Colonic mucosa (tissue), 4 donors: ENCODE measurements at regions not wholly inside any gene's neighbourhood (a gene's known extent, or its start where the extent isn't known, plus 50 kb on each side); places are given as distances from the start of the nearest gene placed in this dataset.
"Not testable (repeated sequence)": the region's sequence is repeated elsewhere in the genome, so short reads cannot be mapped to it uniquely, and the experiment has no call there.

Source experiments
- DNase-seq: peaks from one replicate; pipeline ENCODE4 v3.0.0-alpha.2; 2020
- H3K27ac ChIP-seq: fragments of 200-600 bp; one replicate; pipeline ENCODE4 v1.8.0; 2021
- H3K27me3 ChIP-seq: fragments of 200-600 bp; one replicate; pipeline ENCODE4 v1.8.0; 2021
- H3K36me3 ChIP-seq: fragments of 200-600 bp; one replicate; pipeline ENCODE4 v1.8.0; 2021
- H3K4me1 ChIP-seq: fragments of 200-600 bp; one replicate; pipeline ENCODE4 v1.8.0; 2021; ENCODE audit warnings: mild to moderate bottlenecking
- H3K4me3 ChIP-seq: fragments of 200-600 bp; one replicate; pipeline ENCODE4 v1.8.0; 2021
- H3K9ac ChIP-seq, 2 donors: one replicate each; pipeline ENCODE4 v1.7.0; 2013; ENCODE audit warnings: control low read depth in 2 of 2, low read depth in 2 of 2, low read length in 2 of 2
- H3K9me3 ChIP-seq: fragments of 200-600 bp; one replicate; pipeline ENCODE4 v1.8.0; 2021
- CTCF ChIP-seq: fragments of 200-600 bp; IDR thresholded peaks from one replicate; pipeline ENCODE4 v1.8.0; 2022; ENCODE audit warnings: antibody characterized with exemption, mild to moderate bottlenecking
- intact Hi-C: fragments of 100-400 bp; cut with DNase I; formaldehyde crosslinking; loops from one replicate; pipeline ENCODE4 v1.14.1; 2022
- donor health status: healthy.
- donor health status: DM: no; HTN: no; CAD: no.
- donor health status: DM: no; HTN: no; CAD: no.

GRCh38 chr10:81730891-81731290, 144.1 kb upstream of the NRG3 start:
- Histone ChIP-seq H3K27ac (no peak overlapping the region), H3K27me3 (no peaks in the 10 kb centered on the region), H3K4me1 (no peaks in the 10 kb centered on the region), H3K36me3 (no peaks in the 10 kb centered on the region), H3K9ac (no peak overlapping the region), H3K4me3 (no peak overlapping the region), H3K9me3 (no peaks in the 10 kb centered on the region)
- no peak for TF ChIP-seq CTCF
- DNase-seq = no peak
- intact Hi-C loops = no loop called here

GRCh38 chr10:81733542-81733941, 141.5 kb upstream of the NRG3 start:
- no peaks in the 10 kb centered on the region for H3K27me3 ChIP-seq
- no peak overlapping the region for H3K27ac ChIP-seq
- H3K36me3 ChIP-seq = no peaks in the 10 kb centered on the region
- intact Hi-C loops = no loop called here
- no peak overlapping the region for H3K4me3 ChIP-seq
- no peak for DNase-seq
- H3K9me3 ChIP-seq = no peaks in the 10 kb centered on the region
- H3K4me1 ChIP-seq = no peaks in the 10 kb centered on the region
- no peak for TF ChIP-seq CTCF
- no peak overlapping the region for H3K9ac ChIP-seq

GRCh38 chr10:81735167-81735566, 139.8 kb upstream of the NRG3 start:
- DNase-seq, H3K9me3 ChIP-seq, H3K27ac ChIP-seq, H3K36me3 ChIP-seq, intact Hi-C loops, H3K27me3 ChIP-seq, H3K9ac ChIP-seq, H3K4me1 ChIP-seq, H3K4me3 ChIP-seq: not testable (repeated sequence)

- H3K4me1 ChIP-seq = no peaks in the 10 kb centered on the region
- H3K36me3 ChIP-seq = no peaks in the 10 kb centered on the region
- H3K9me3 ChIP-seq = peaks cover 5% of the 10 kb centered on the region
- intact Hi-C loops = no loop called here
- H3K27me3 ChIP-seq = no peaks in the 10 kb centered on the region
- no peak overlapping the region for H3K4me3 ChIP-seq
- no peak for DNase-seq
- no peak overlapping the region for H3K27ac ChIP-seq
- H3K9ac ChIP-seq = no peak overlapping the region
- TF ChIP-seq CTCF = no peak
These were observed 115.9 kb upstream of the NRG3 start for GRCh38 chr10:81759111-81759510.

GRCh38 chr10:81784111-81784597, 90.8 kb upstream of the NRG3 start:
- no peak for DNase-seq
- no peaks in the 10 kb centered on the region for H3K4me1 ChIP-seq
- H3K9ac ChIP-seq = no peak overlapping the region
- no peak for TF ChIP-seq CTCF
- no peak overlapping the region for H3K4me3 ChIP-seq
- intact Hi-C loops = no loop called here
- H3K36me3 ChIP-seq = no peaks in the 10 kb centered on the region
- H3K27ac ChIP-seq = no peak overlapping the region
- no peaks in the 10 kb centered on the region for H3K27me3 ChIP-seq
- no peaks in the 10 kb centered on the region for H3K9me3 ChIP-seq

GRCh38 chr10:81792729-81793128, 82.3 kb upstream of the NRG3 start:
- Histone ChIP-seq H3K36me3 (no peaks in the 10 kb centered on the region), H3K27ac (no peak overlapping the region), H3K9me3 (no peaks in the 10 kb centered on the region), H3K9ac (no peak overlapping the region), H3K4me1 (no peaks in the 10 kb centered on the region), H3K27me3 (no peaks in the 10 kb centered on the region), H3K4me3 (no peak overlapping the region)
- intact Hi-C loops = no loop called here
- TF ChIP-seq CTCF = no peak
- DNase-seq = no peak
